Neural cell (in vitro differentiated cells): ENCODE measurements at regions not wholly inside any gene's neighbourhood (a gene's known extent, or its start where the extent isn't known, plus 50 kb on each side); places are given as distances from the start of the nearest gene placed in this dataset.

Experiments used
- H2AFZ ChIP-seq: fragments of 200-600, 300-800 bp; sonication (generic), shearing (Covaris generic); 2 replicates; pipeline ENCODE4 v1.6.0; 2014; ENCODE audit warnings: low read depth, mild to moderate bottlenecking, antibody characterized with exemption, low read length, moderate library complexity
- H3F3A ChIP-seq: fragments of 200-600 bp; shearing (Covaris generic); 2 replicates; pipeline ENCODE4 v1.6.1; 2016; ENCODE audit warnings: mild to moderate bottlenecking, moderate library complexity, mixed read lengths, antibody characterized with exemption, low read length; ENCODE audit not compliant: insufficient read depth, poor library complexity, severe bottlenecking
- H3K27ac ChIP-seq: fragments of 200-600, 300-800 bp; sonication (generic), shearing (Covaris generic); 2 replicates; pipeline ENCODE4 v1.5.1; 2014; ENCODE audit warnings: mild to moderate bottlenecking, low read length, moderate library complexity
- H3K27me3 ChIP-seq: fragments of 300-800, 200-600 bp; sonication (generic), shearing (Covaris generic); 2 replicates; pipeline ENCODE4 v1.6.0; 2014; ENCODE audit warnings: mild to moderate bottlenecking, low read depth, low read length, moderate library complexity; ENCODE audit not compliant: insufficient read depth
- H3K36me3 ChIP-seq: fragments of 300-800, 200-600 bp; sonication (generic), shearing (Covaris generic); 2 replicates; pipeline ENCODE4 v1.5.1; 2014; ENCODE audit warnings: mild to moderate bottlenecking, antibody characterized with exemption, low read length, moderate library complexity; ENCODE audit not compliant: insufficient read depth
- H3K4me2 ChIP-seq: fragments of 300-800, 200-600 bp; sonication (generic), shearing (Covaris generic); 2 replicates; pipeline ENCODE4 v1.6.0; 2014; ENCODE audit warnings: mild to moderate bottlenecking, low read length
- H3K4me3 ChIP-seq: fragments of 300-800, 200-600 bp; sonication (generic), shearing (Covaris generic); 2 replicates; pipeline ENCODE4 v1.5.1; 2014; ENCODE audit warnings: mild to moderate bottlenecking, low read length, moderate library complexity
- H3K79me2 ChIP-seq: fragments of 200-600 bp; shearing (Covaris generic); replicated peaks from 2 replicates; pipeline ENCODE4 v1.6.0; 2014; ENCODE audit warnings: mild to moderate bottlenecking, low read length, moderate library complexity; ENCODE audit not compliant: insufficient read depth
- H3K9ac ChIP-seq: fragments of 300-800, 200-600 bp; sonication (generic), shearing (Covaris generic); 2 replicates; pipeline ENCODE4 v1.6.1; 2016; ENCODE audit warnings: mild to moderate bottlenecking, low read length, mixed read lengths
- H3K9me2 ChIP-seq: fragments of 200-600 bp; shearing (Covaris generic); 2 replicates; pipeline ENCODE4 v1.6.1; 2016; ENCODE audit warnings: mild to moderate bottlenecking, low read length, mixed read lengths; ENCODE audit not compliant: insufficient read depth
- H3K9me3 ChIP-seq: fragments of 200-600, 300-800 bp; sonication (generic), shearing (Covaris generic); 2 replicates; pipeline ENCODE4 v1.6.1; 2016; ENCODE audit warnings: mild to moderate bottlenecking, mixed run types, low read length, moderate library complexity, mixed read lengths
- H4K20me1 ChIP-seq: fragments of 200-600 bp; shearing (Covaris generic); 2 replicates; pipeline ENCODE4 v1.6.1; 2016; ENCODE audit warnings: mild to moderate bottlenecking, mixed run types; ENCODE audit not compliant: insufficient read depth
- CTCF ChIP-seq: fragments of 450-650 bp; IDR thresholded peaks from 2 replicates; pipeline ENCODE4 v1.5.1; 2014; ENCODE audit warnings: antibody characterized with exemption, mild to moderate bottlenecking, moderate library complexity; ENCODE audit not compliant: poor library complexity, severe bottlenecking
- EP300 ChIP-seq: fragments of 450-650 bp; conservative IDR thresholded peaks from 2 replicates; pipeline ENCODE4 v1.6.1; 2014; ENCODE audit warnings: antibody characterized with exemption, mild to moderate bottlenecking, moderate library complexity; ENCODE audit not compliant: poor library complexity, severe bottlenecking
- EZH2 ChIP-seq: fragments of 200-600, 300-800 bp; shearing (Covaris generic), sonication (generic); IDR thresholded peaks from 2 replicates; pipeline ENCODE4 v1.6.1; 2014; ENCODE audit warnings: antibody characterized with exemption, low read length, borderline replicate concordance, mild to moderate bottlenecking; ENCODE audit not compliant: insufficient read depth, poor library complexity, severe bottlenecking
- MXI1 ChIP-seq: fragments of 450-650 bp; conservative IDR thresholded peaks from 2 replicates; pipeline ENCODE4 v1.6.1; 2014; ENCODE audit warnings: antibody characterized with exemption, mild to moderate bottlenecking; ENCODE audit not compliant: poor library complexity, severe bottlenecking
- POLR2AphosphoS5 ChIP-seq: IDR thresholded peaks from 2 replicates; pipeline ENCODE4 v1.6.1; 2012
- RAD21 ChIP-seq: fragments of 450-650 bp; conservative IDR thresholded peaks from 2 replicates; pipeline ENCODE4 v1.6.1; 2014; ENCODE audit warnings: antibody characterized with exemption, mild to moderate bottlenecking, moderate library complexity
- REST ChIP-seq: IDR thresholded peaks from 2 replicates; pipeline ENCODE4 v1.6.1; 2012; ENCODE audit warnings: borderline replicate concordance
- SMC3 ChIP-seq: fragments of 450-650 bp; conservative IDR thresholded peaks from 2 replicates; pipeline ENCODE4 v1.6.1; 2014; ENCODE audit warnings: antibody characterized with exemption, mild to moderate bottlenecking, moderate library complexity; ENCODE audit not compliant: poor library complexity
- TAF1 ChIP-seq: IDR thresholded peaks from 2 replicates; pipeline ENCODE4 v1.6.1; 2012; ENCODE audit warnings: low read depth

- TF ChIP-seq RAD21: no peak
- TF ChIP-seq EP300: no peak
- TF ChIP-seq TAF1: no peak
- TF ChIP-seq REST: no peak
- TF ChIP-seq EZH2: no peak
- no peak for TF ChIP-seq SMC3
- no peak for TF ChIP-seq MXI1
- TF ChIP-seq POLR2AphosphoS5: no peak
- no peak for TF ChIP-seq CTCF
- Histone ChIP-seq H3K36me3 (no peaks in the 10 kb centered on the region), H2AFZ (no peak overlapping the region), H3K9me3 (no peaks in the 10 kb centered on the region), H4K20me1 (no peaks in the 10 kb centered on the region), H3K9ac (no peak overlapping the region), H3K9me2 (no peaks in the 10 kb centered on the region), H3K4me3 (no peak overlapping the region), H3K27me3 (no peaks in the 10 kb centered on the region), H3K79me2 (no peaks in the 10 kb centered on the region), H3K4me2 (no peak overlapping the region), H3K27ac (no peak overlapping the region), H3F3A (no peaks in the 10 kb centered on the region)
Measured at GRCh38 chr10:3415878-3416605, 243.5 kb upstream of the PITRM1 start.

GRCh38 chr10:3415038-3415736 lies 242.6 kb upstream of the PITRM1 start:
- no peak overlapping the region for H3K27ac ChIP-seq
- H3K79me2 ChIP-seq: no peaks in the 10 kb centered on the region
- no peaks in the 10 kb centered on the region for H3F3A ChIP-seq
- no peak overlapping the region for H3K4me2 ChIP-seq
- TF ChIP-seq CTCF (no peak), MXI1 (no peak), EZH2 (no peak), REST (no peak), RAD21 (no peak), EP300 (no peak)
- no peaks in the 10 kb centered on the region for H3K9me3 ChIP-seq
- no peak overlapping the region for H3K9ac ChIP-seq
- H2AFZ ChIP-seq: no peak overlapping the region
- H3K4me3 ChIP-seq: no peak overlapping the region
- no peaks in the 10 kb centered on the region for H4K20me1 ChIP-seq
- no peaks in the 10 kb centered on the region for H3K9me2 ChIP-seq
- no peaks in the 10 kb centered on the region for H3K27me3 ChIP-seq
- no peaks in the 10 kb centered on the region for H3K36me3 ChIP-seq
